ENCODE measurements at regions not wholly inside any gene's neighbourhood (a gene's known extent, or its start where the extent isn't known, plus 50 kb on each side); places are given as distances from the start of the nearest gene placed in this dataset.

DNA sequence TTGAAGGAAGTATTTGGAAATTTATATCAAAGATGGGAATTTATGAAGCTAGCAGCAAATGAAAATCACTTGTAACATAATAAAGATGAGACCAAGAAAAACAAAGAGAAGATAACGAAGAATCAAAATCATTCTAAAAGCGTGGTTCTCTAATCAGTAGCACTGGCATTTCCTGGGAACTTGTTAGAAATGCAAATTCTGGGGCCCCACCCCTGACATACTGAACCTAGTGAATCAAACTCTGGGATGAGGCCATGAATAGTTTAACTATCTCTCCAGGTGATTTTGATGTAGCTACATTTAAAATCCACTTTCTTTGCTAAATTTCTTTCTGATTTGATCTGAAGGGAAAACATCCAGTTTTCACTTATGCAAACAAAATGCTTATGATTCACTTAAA, 1075.6 kb downstream of the HACE1 start:
- intact Hi-C loops (cut with micrococcal nuclease) = no loop called here
- no peak overlapping the region for H3K4me3 ChIP-seq
- H3K36me3 ChIP-seq = no peaks in the 10 kb centered on the region
- TF ChIP-seq, protein P1, sequence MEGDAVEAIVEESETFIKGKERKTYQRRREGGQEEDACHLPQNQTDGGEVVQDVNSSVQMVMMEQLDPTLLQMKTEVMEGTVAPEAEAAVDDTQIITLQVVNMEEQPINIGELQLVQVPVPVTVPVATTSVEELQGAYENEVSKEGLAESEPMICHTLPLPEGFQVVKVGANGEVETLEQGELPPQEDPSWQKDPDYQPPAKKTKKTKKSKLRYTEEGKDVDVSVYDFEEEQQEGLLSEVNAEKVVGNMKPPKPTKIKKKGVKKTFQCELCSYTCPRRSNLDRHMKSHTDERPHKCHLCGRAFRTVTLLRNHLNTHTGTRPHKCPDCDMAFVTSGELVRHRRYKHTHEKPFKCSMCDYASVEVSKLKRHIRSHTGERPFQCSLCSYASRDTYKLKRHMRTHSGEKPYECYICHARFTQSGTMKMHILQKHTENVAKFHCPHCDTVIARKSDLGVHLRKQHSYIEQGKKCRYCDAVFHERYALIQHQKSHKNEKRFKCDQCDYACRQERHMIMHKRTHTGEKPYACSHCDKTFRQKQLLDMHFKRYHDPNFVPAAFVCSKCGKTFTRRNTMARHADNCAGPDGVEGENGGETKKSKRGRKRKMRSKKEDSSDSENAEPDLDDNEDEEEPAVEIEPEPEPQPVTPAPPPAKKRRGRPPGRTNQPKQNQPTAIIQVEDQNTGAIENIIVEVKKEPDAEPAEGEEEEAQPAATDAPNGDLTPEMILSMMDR (IDR thresholded peaks at IDR 0.05; ENCODE audit: borderline replicate concordance) = no peak
- no peak overlapping the region for H3K27ac ChIP-seq (replicated peaks)
- H3K27me3 ChIP-seq (ENCODE audit: low read depth) = no peaks in the 10 kb centered on the region
- H3K9me3 ChIP-seq (replicated peaks) = no peaks in the 10 kb centered on the region
- H3K4me1 ChIP-seq = no peaks in the 10 kb centered on the region
- no peak for DNase-seq

DNA sequence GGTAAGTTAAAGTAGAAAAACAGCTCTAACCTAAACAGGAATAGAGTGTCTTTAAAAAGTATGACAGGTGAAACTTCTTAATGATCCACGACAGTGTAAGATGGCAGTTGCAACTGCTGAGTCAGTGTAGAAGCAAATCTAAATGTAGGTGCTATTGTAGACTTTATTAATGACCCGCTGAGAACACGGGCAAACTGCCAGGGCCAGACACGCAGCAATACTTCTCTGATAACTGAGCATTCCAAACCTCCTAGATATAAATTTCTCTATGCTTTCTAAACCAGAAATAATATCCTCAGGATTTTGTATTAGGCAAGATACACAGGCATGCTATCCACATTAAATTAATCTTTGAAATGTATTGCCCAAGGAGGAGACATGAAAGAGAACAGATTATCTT, 1076.4 kb downstream of the HACE1 start:
- DNase-seq = no peak
- Histone ChIP-seq H3K4me3 (no peak overlapping the region), H3K36me3 (no peaks in the 10 kb centered on the region), H3K4me1 (no peaks in the 10 kb centered on the region), H3K27ac (replicated peaks) (no peak overlapping the region), H3K27me3 (ENCODE audit: low read depth) (no peaks in the 10 kb centered on the region), H3K9me3 (replicated peaks) (no peaks in the 10 kb centered on the region)
- intact Hi-C loops (cut with micrococcal nuclease) = no loop called here
- TF ChIP-seq, protein P1 (IDR thresholded peaks at IDR 0.05; ENCODE audit: borderline replicate concordance) = no peak

DNA sequence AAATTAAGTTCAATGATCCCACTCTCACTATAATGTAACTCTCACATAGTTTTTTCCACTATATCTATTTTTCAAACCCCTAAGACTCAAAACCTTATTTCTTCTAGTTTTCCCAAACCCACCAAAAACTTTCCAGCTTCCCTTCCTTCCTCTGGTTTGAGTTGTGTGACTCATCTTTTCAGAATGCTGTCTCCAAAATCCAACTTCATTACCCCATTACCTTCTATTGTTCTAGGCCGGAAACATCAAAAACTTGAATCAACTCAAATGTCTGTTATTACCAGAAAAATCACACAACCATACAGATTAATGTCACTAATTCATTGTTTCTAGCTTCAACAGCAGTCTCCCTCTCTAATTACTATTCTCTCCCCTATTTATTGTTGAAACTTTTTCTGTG, 1090.3 kb downstream of the HACE1 start:
- H3K9me3 ChIP-seq (replicated peaks) = no peaks in the 10 kb centered on the region
- TF ChIP-seq, protein P1 (IDR thresholded peaks at IDR 0.05; ENCODE audit: borderline replicate concordance) = no peak

DNA sequence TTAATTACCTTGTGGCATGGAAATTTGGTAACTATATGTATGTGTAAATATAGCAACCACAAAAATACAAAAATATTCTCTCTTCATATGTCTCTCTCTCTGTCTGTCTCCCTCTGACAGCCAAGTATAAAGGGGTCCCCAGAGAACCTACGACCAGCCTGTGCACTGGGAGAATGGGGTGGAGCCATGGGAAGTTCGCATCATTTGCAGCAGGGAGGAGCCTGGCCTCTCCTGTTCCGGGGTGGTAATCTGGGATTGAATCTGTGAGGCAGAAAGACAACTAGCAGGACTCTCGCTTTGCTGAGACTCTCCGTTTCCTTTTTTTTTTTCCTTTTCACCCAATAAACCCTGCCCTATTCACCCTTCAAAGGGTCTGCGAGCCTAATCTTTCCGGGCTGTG, 1109.1 kb downstream of the HACE1 start:
- no peaks in the 10 kb centered on the region for H3K36me3 ChIP-seq
- TF ChIP-seq, protein P1 (IDR thresholded peaks at IDR 0.05; ENCODE audit: borderline replicate concordance) = no peak
- intact Hi-C loops (cut with micrococcal nuclease) = no loop called here
- H3K9me3 ChIP-seq (replicated peaks) = no peaks in the 10 kb centered on the region
- no peaks in the 10 kb centered on the region for H3K4me1 ChIP-seq
- no peaks in the 10 kb centered on the region for H3K27me3 ChIP-seq (ENCODE audit: low read depth)
- H3K4me3 ChIP-seq = no peak overlapping the region
- DNase-seq = no peak
- H3K27ac ChIP-seq (replicated peaks) = no peak overlapping the region

More for the DNA sequence above, 1090.3 kb downstream of the HACE1 start:
- no peak overlapping the region for H3K27ac ChIP-seq (replicated peaks)
- H3K4me1 ChIP-seq = no peaks in the 10 kb centered on the region
- intact Hi-C loops (cut with micrococcal nuclease) = no loop called here
- H3K27me3 ChIP-seq (ENCODE audit: low read depth) = no peaks in the 10 kb centered on the region
- H3K4me3 ChIP-seq = no peak overlapping the region
- H3K36me3 ChIP-seq = no peaks in the 10 kb centered on the region
- DNase-seq = no peak

DNA sequence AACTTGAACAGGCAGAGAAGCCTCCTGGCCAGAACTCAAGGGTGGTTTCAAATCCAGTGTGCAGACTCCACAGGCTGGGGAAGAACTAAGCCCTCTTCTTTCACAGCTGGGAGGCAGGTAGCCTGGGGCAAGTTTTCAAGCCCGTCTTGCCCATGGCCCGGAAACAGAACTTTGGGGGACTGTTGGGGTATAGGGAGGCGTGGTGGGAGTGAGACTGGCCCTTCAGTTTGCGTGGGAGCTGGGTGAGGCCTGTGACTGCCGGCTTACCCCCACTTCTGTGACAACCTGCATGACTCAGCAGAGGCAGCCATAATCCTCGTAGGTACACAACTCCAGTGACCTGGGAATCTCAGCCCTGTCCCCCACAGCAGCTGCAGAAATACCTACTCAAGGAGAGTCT, 1125.7 kb downstream of the HACE1 start:
- H3K9me3 ChIP-seq (replicated peaks) = peaks cover 3% of the 10 kb centered on the region
- H3K27ac ChIP-seq (replicated peaks) = no peak overlapping the region
- no peak for DNase-seq
- H3K36me3 ChIP-seq = no peaks in the 10 kb centered on the region
- H3K4me1 ChIP-seq = no peaks in the 10 kb centered on the region
- intact Hi-C loops (cut with micrococcal nuclease) = no loop called here
- H3K4me3 ChIP-seq = no peak overlapping the region
- TF ChIP-seq, protein P1 (IDR thresholded peaks at IDR 0.05; ENCODE audit: borderline replicate concordance) = no peak
- no peaks in the 10 kb centered on the region for H3K27me3 ChIP-seq (ENCODE audit: low read depth)

DNA sequence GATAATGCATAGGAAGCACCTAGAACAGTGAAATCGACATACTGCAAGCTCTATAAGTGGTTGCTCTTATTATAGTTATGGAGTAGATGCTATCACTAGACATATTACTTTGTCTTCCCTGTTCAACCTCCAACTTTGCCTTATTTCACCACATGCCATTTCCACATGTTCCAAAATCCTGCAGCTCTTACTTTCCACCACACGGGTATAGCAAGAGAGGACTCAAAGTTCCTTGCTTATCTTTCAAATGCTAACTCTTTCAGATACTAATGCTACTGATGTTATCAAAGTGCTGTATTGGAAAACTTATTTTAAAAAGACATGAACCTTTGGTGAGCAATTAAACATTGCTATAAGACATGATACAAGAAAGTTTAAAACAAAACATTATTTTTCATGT, 1130.1 kb downstream of the HACE1 start:
- Histone ChIP-seq H3K36me3 (no peaks in the 10 kb centered on the region), H3K4me1 (no peaks in the 10 kb centered on the region), H3K27ac (replicated peaks) (no peak overlapping the region), H3K9me3 (replicated peaks) (no peaks in the 10 kb centered on the region), H3K4me3 (no peak overlapping the region), H3K27me3 (ENCODE audit: low read depth) (no peaks in the 10 kb centered on the region)
- TF ChIP-seq, protein P1 (IDR thresholded peaks at IDR 0.05; ENCODE audit: borderline replicate concordance) = no peak
- no peak for DNase-seq
- intact Hi-C loops (cut with micrococcal nuclease) = no loop called here

All from left ventricle myocardium inferior (tissue), 1 donor.